Right lobe of liver (tissue), 4 donors: ENCODE measurements at regions not wholly inside any gene's neighbourhood (a gene's known extent, or its start where the extent isn't known, plus 50 kb on each side); places are given as distances from the start of the nearest gene placed in this dataset.

Source experiments
- POLR2A ChIP-seq: fragments of 450-650 bp; IDR thresholded peaks from one replicate; pipeline ENCODE4 v1.6.1; 2017; ENCODE audit warnings: antibody characterized with exemption, mild to moderate bottlenecking
- TF ChIP-seq, protein P1 (sequence below), 4 donors: fragments of 200-600 bp in 3 of 4; fragments of 450-650 bp in 1 of 4; IDR thresholded peaks; one replicate each; pipeline versions ENCODE4 v1.5.1 to v1.8.0; 2016 to 2022; ENCODE audit warnings: antibody characterized with exemption in 4 of 4, mild to moderate bottlenecking in 2 of 4
- donor health status: DM: no; HTN: no; CAD: no.
- donor health status: DM: no; HTN: no; CAD: no.
- donor health status: DM: no; HTN: yes; CAD: no.

DNA sequence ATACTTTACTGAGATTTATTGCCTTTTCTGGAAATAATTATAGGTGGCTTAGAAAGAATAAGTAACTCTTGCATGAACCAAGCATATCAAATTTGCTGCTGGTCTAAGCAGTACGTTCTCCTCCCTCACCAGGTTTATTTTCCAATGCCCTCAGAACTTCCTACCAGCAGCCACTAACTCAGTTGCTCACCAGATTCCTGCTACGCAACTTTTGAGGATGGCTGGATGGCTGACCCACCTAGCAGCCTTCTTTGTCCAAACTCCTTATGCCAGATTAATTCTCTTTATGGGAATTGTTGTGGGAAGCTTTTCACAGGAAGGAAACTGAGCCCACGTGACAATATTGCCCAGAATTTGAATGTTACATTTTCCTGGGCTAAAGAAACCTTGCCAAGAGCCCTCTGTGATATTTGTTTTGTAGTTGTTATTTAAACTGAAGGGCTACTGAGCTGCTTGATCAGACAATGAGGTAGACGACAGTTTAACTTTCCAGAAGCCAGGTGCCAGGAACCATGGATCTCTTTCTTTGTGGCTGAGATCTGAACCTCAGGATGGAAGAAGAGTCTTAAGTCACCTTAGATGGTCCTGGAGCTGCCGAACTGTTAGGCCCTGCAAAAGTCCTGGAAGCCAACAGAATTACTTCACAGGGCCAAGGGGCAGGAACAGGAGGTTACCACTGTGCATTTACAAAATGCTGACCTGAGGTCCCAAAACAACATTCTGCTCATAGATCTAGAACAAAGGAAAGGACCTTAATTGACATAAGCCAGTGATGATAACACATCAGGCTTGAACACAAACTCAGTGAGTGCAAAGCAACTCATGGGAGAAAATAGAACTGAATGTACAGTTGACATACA is 85.5 kb upstream of the ATP1A1 start:
- TF ChIP-seq, protein P1, sequence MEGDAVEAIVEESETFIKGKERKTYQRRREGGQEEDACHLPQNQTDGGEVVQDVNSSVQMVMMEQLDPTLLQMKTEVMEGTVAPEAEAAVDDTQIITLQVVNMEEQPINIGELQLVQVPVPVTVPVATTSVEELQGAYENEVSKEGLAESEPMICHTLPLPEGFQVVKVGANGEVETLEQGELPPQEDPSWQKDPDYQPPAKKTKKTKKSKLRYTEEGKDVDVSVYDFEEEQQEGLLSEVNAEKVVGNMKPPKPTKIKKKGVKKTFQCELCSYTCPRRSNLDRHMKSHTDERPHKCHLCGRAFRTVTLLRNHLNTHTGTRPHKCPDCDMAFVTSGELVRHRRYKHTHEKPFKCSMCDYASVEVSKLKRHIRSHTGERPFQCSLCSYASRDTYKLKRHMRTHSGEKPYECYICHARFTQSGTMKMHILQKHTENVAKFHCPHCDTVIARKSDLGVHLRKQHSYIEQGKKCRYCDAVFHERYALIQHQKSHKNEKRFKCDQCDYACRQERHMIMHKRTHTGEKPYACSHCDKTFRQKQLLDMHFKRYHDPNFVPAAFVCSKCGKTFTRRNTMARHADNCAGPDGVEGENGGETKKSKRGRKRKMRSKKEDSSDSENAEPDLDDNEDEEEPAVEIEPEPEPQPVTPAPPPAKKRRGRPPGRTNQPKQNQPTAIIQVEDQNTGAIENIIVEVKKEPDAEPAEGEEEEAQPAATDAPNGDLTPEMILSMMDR (IDR thresholded peaks at IDR 0.05): no peak
- no peak for TF ChIP-seq POLR2A
